Adrenal gland (tissue), 9 donors: ENCODE measurements at regions not wholly inside any gene's neighbourhood (a gene's known extent, or its start where the extent isn't known, plus 50 kb on each side); places are given as distances from the start of the nearest gene placed in this dataset.

Experiments used
- DNase-seq, 7 donors: peaks; one replicate each; pipeline ENCODE4 v3.0.0-alpha.2; 2019 to 2020
- H3K27ac ChIP-seq, 5 donors: fragments of 200-600 bp; sonication (generic) in 4 of 5; 1 replicate in 3 of 5; 2 replicates in 2 of 5; pipeline versions ENCODE4 v1.5.1 to v1.8.0; 2016 to 2020; ENCODE audit warnings: mild to moderate bottlenecking in 1 of 5
- H3K27me3 ChIP-seq: fragments of 200-600 bp; 2 replicates; pipeline ENCODE4 v1.8.0; 2021
- H3K36me3 ChIP-seq, 2 donors: fragments of 200-600 bp; replicated peaks in 1 of 2; 1 replicate in 1 of 2; 2 replicates in 1 of 2; pipeline versions ENCODE4 v1.5.1 to v1.8.0; 2018 to 2022
- H3K4me1 ChIP-seq, 2 donors: fragments of 200-600 bp; replicated peaks in 1 of 2; 1 replicate in 1 of 2; 2 replicates in 1 of 2; pipeline versions ENCODE4 v1.5.1 to v1.8.0; 2018 to 2021
- H3K4me3 ChIP-seq, 4 donors: fragments of 200-600 bp; sonication (generic) in 3 of 4; one replicate each; pipeline ENCODE4 v1.5.1; 2016 to 2018
- H3K9me3 ChIP-seq, 3 donors: fragments of 200-600 bp; sonication (generic) in 1 of 3; replicated peaks in 1 of 3; 1 replicate in 2 of 3; 2 replicates in 1 of 3; pipeline versions ENCODE4 v1.5.1 to v1.8.0; 2016 to 2021
- CTCF ChIP-seq, 6 experiments: fragments of 450-650 bp in 4 of 6; fragments of 200-600 bp in 2 of 6; sonication (generic) in 1 of 6; IDR thresholded peaks; 1 replicate in 5 of 6; 2 replicates in 1 of 6; pipeline versions ENCODE4 v1.5.1 to v1.8.0; 2016 to 2021; ENCODE audit warnings: antibody characterized with exemption in 6 of 6, mild to moderate bottlenecking in 2 of 6, moderate library complexity in 1 of 6
- POLR2A ChIP-seq, 2 donors: fragments of 450-650 bp; IDR thresholded peaks; one replicate each; pipeline ENCODE4 v1.6.1; 2017; ENCODE audit warnings: antibody characterized with exemption in 2 of 2, mild to moderate bottlenecking in 2 of 2, moderate library complexity in 1 of 2
- WGBS, 4 donors: extraction: QIAGEN DNeasy Blood & Tissue Kit in 2 of 4; methylation state at CpG; one replicate each; pipeline versions ENCODE4 v1.1.5 to v1.1.7; 2013 to 2017; 5-methylcytosine and 5-hydroxymethylcytosine counted together
- intact Hi-C, 2 donors: fragments of 100-400 bp; cut with DNase I; formaldehyde crosslinking; loops; one replicate each; pipeline versions ENCODE4 v1.14.1 to v1.15.0; 2022 to 2023
- donor health status: healthy with polysubstance abuse.
- donor health status: Bipolar disorder and iron deficiency.
- donor health status: DM: yes; HTN: yes; CAD: no.
- donor health status: DM: no; HTN: no; CAD: no.
- donor health status: DM: no; HTN: no; CAD: no.

GRCh38 chr4:107275225-107275624 lies 239.1 kb upstream of the DKK2 start:
- intact Hi-C loops, result no loop called here
- DNase-seq, result no peak
- Histone ChIP-seq H3K36me3 (no peaks in the 10 kb centered on the region), H3K4me1 (no peaks in the 10 kb centered on the region), H3K27me3 (no peaks in the 10 kb centered on the region), H3K4me3 (no peak overlapping the region), H3K9me3 (no peaks in the 10 kb centered on the region), H3K27ac (no peak overlapping the region)
- TF ChIP-seq POLR2A (IDR thresholded peaks at IDR 0.05) (no peak), CTCF (IDR thresholded peaks at IDR 0.05) (no peak)

GRCh38 chr4:107270614-107271013 lies 234.5 kb upstream of the DKK2 start:
- 80 to 92% (median 90%) methylated on average over 1 to 3 of the region's 3 CpGs for WGBS, 4 donors
- no peaks in the 10 kb centered on the region for H3K36me3 ChIP-seq
- intact Hi-C loops, result no loop called here
- no peaks in the 10 kb centered on the region for H3K27me3 ChIP-seq
- no peaks in the 10 kb centered on the region for H3K9me3 ChIP-seq
- H3K4me3 ChIP-seq, result no peak overlapping the region
- TF ChIP-seq CTCF (IDR thresholded peaks at IDR 0.05) (no peak), POLR2A (IDR thresholded peaks at IDR 0.05) (no peak)
- DNase-seq, result no peak
- H3K27ac ChIP-seq, result no peak overlapping the region
- no peaks in the 10 kb centered on the region for H3K4me1 ChIP-seq

GRCh38 chr4:107269175-107269574 lies 233.1 kb upstream of the DKK2 start:
- no peaks in the 10 kb centered on the region for H3K36me3 ChIP-seq
- no peaks in the 10 kb centered on the region for H3K27me3 ChIP-seq
- no peak for TF ChIP-seq POLR2A (IDR thresholded peaks at IDR 0.05)
- no peak for TF ChIP-seq CTCF (IDR thresholded peaks at IDR 0.05)
- intact Hi-C loops, result no loop called here
- no peaks in the 10 kb centered on the region for H3K9me3 ChIP-seq
- H3K4me3 ChIP-seq, result no peak overlapping the region
- no peak for DNase-seq
- 60 to 92% (median 84%) methylated on average over 1 to 2 of the region's 2 CpGs for WGBS, 4 donors
- no peak overlapping the region for H3K27ac ChIP-seq
- H3K4me1 ChIP-seq, result no peaks in the 10 kb centered on the region

- WGBS, 4 donors, result 73 to 84% (median 81%) methylated on average over 6 of the region's 6 CpGs
- intact Hi-C loops, result no loop called here
- H3K27me3 ChIP-seq, result no peaks in the 10 kb centered on the region
- H3K36me3 ChIP-seq, result no peaks in the 10 kb centered on the region
- no peak overlapping the region for H3K27ac ChIP-seq
- H3K4me1 ChIP-seq, result no peaks in the 10 kb centered on the region
- TF ChIP-seq POLR2A (IDR thresholded peaks at IDR 0.05), result no peak
- TF ChIP-seq CTCF (IDR thresholded peaks at IDR 0.05), result no peak
- no peak overlapping the region for H3K4me3 ChIP-seq
- no peaks in the 10 kb centered on the region for H3K9me3 ChIP-seq
- no peak for DNase-seq
Observed at GRCh38 chr4:107265859-107266258, 229.7 kb upstream of the DKK2 start.
